ENCODE measurements at regions not wholly inside any gene's neighbourhood (a gene's known extent, or its start where the extent isn't known, plus 50 kb on each side); places are given as distances from the start of the nearest gene placed in this dataset.

DNA sequence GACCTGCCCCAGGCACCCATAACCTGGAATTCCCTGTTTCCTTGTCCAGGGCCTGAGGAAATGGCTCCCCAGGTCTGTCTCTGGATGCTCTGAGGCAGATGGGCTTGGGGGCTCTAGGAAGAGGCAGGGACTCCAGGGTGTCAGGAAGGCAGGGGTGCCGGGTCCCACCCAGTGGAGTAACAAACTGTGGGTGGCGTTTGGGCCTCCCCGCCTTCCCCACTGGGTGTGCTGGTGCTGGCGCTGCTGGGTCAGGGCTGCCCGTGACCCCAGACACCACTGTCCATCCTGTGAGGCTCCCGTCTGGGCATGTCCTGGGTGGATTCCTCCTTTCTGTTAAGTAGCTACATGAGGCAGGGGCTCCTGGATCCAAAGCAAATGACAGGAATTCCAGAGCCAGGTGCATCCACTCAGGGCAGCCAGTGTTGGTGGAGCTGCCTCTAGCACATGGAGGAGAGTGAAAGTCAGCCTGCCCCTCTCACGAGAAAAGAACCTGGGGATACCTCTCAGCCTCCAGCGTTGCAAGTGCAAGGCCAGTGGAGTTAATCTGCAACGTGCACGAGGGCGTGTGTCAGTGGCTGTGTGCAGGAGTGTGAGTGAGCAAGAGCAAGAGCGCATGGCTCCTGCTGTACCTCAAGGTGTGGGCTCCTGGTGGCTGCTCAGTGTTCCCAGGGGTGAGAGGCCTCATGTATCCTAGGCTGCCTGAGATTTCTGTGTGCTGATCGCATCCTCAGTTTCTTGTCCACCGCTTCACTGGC, 403.1 kb downstream of the TMEM121 start:
- H3K4me1 Mint-ChIP-seq (ENCODE audit: low read depth), result no peaks in the 10 kb centered on the region
- H3K27ac Mint-ChIP-seq, result no peak overlapping the region
- no peak overlapping the region for H3K4me3 Mint-ChIP-seq (ENCODE audit: low read depth)
- peaks cover 39% of the 10 kb centered on the region for H3K9me3 Mint-ChIP-seq (ENCODE audit: low read depth)
- DNase-seq (ENCODE audit: low spot score, unreplicated experiment), result no peak
- TF ChIP-seq, protein P1, sequence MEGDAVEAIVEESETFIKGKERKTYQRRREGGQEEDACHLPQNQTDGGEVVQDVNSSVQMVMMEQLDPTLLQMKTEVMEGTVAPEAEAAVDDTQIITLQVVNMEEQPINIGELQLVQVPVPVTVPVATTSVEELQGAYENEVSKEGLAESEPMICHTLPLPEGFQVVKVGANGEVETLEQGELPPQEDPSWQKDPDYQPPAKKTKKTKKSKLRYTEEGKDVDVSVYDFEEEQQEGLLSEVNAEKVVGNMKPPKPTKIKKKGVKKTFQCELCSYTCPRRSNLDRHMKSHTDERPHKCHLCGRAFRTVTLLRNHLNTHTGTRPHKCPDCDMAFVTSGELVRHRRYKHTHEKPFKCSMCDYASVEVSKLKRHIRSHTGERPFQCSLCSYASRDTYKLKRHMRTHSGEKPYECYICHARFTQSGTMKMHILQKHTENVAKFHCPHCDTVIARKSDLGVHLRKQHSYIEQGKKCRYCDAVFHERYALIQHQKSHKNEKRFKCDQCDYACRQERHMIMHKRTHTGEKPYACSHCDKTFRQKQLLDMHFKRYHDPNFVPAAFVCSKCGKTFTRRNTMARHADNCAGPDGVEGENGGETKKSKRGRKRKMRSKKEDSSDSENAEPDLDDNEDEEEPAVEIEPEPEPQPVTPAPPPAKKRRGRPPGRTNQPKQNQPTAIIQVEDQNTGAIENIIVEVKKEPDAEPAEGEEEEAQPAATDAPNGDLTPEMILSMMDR (IDR thresholded peaks at IDR 0.05; ENCODE audit: unreplicated experiment), result no peak
- H3K36me3 Mint-ChIP-seq (ENCODE audit: insufficient read depth), result no peaks in the 10 kb centered on the region
- no peaks in the 10 kb centered on the region for H3K27me3 Mint-ChIP-seq

DNA sequence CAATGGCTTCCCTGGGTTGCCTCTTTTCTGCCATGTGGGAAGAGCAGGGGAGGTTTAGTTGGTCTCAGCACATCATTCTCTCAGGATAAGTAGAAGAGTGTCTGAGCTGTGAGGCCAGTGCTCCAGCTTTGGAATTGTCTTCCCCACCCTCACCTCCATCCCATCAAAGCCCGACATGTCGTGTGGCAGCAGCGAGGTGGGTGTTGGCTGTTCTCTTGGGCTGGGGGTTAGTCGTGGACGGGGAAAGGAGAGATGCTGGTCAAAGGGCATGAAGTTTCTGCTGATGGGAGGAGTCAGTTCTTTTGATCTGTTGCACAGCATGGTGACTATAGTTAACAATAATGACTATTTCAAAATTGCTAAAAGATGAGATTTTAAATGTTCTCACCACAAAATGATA, 404.2 kb downstream of the TMEM121 start:
- Mint-ChIP-seq H3K27me3 (no peaks in the 10 kb centered on the region), H3K27ac (no peak overlapping the region), H3K9me3 (ENCODE audit: low read depth) (peaks cover 42% of the 10 kb centered on the region), H3K36me3 (ENCODE audit: insufficient read depth) (no peaks in the 10 kb centered on the region), H3K4me1 (ENCODE audit: low read depth) (no peaks in the 10 kb centered on the region), H3K4me3 (ENCODE audit: low read depth) (no peak overlapping the region)
- DNase-seq (ENCODE audit: low spot score, unreplicated experiment), result no peak
- TF ChIP-seq, protein P1 (IDR thresholded peaks at IDR 0.05; ENCODE audit: unreplicated experiment), result no peak

DNA sequence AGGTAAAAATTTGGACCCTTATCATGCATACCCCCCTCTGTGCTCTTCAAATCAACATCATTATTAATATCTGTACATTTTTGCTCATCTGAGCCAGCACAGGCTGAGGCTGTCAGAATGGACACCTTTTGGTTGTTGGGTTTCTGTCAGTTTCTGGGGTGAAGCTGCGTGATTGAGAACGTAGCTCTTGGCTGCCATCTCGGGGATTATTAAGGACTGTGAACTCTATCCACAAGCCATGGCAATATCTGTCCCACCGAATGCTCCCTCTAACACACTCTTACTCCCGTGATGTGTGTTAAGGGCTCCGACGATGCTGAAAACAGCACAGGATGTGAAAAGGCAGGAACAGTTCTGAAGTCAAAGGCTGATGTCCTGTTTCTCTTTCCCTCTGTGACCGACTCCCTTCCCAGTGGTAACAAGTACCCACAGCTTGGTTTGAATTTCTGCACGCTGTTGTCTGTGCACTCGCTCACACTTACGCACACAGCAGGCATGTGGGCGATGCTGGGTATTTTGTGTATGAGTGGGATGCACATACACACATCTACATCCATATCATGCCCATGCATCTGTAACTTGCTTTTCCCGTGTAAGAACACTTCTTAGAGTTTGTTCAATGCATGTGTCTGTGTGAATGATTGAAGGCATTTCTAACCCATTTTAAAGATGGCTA, 405.6 kb downstream of the TMEM121 start:
- Mint-ChIP-seq H3K27me3 (no peaks in the 10 kb centered on the region), H3K36me3 (ENCODE audit: insufficient read depth) (no peaks in the 10 kb centered on the region), H3K9me3 (ENCODE audit: low read depth) (peaks cover 53% of the 10 kb centered on the region), H3K4me3 (ENCODE audit: low read depth) (no peak overlapping the region), H3K4me1 (ENCODE audit: low read depth) (no peaks in the 10 kb centered on the region), H3K27ac (no peak overlapping the region)
- TF ChIP-seq, protein P1 (IDR thresholded peaks at IDR 0.05; ENCODE audit: unreplicated experiment), result no peak
- no peak for DNase-seq (ENCODE audit: low spot score, unreplicated experiment)

DNA sequence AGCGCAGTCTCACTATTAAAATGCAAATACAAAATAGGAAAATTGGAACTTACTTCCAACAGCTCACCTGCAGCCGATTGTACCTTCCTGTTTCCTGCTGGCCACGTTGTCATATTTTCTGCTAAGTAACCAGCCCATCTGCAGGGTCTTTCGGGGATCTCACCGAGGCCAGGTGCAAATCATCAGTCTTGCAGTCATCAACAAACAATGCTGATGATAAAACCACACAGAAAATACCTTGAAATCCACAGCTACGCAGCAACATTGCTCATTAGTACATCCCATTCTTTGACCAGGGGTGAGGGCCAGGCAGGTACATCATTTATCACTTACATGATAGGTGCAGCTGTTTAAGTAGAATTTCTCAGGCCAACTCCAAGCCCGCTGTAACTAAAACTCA, 406.9 kb downstream of the TMEM121 start:
- no peak for DNase-seq (ENCODE audit: low spot score, unreplicated experiment)
- Mint-ChIP-seq H3K9me3 (ENCODE audit: low read depth) (peaks cover 52% of the 10 kb centered on the region), H3K27ac (no peak overlapping the region), H3K4me3 (ENCODE audit: low read depth) (no peak overlapping the region), H3K27me3 (no peaks in the 10 kb centered on the region), H3K36me3 (ENCODE audit: insufficient read depth) (no peaks in the 10 kb centered on the region), H3K4me1 (ENCODE audit: low read depth) (no peaks in the 10 kb centered on the region)
- TF ChIP-seq, protein P1 (IDR thresholded peaks at IDR 0.05; ENCODE audit: unreplicated experiment), result no peak

DNA sequence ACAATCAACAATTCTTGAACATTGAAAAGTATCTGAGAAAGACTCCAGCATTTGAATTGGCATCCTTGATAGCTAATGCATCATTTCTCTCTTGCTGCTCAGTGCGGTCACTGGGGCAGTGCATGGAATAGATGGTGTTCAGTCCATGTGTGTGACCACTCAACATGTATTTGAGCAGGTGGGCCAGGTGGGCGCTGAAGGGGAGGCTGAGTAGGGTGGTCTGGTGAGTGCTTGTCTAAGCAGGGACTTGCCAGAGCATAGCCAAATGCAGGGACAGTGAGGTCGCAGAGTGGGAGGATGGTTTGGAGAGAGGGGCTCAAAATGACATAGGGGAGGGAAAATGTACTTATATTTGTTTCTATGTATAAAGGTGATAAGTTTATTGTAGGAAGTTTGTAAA, 409.0 kb downstream of the TMEM121 start:
- no peak for DNase-seq (ENCODE audit: low spot score, unreplicated experiment)
- Mint-ChIP-seq H3K4me1 (ENCODE audit: low read depth) (no peaks in the 10 kb centered on the region), H3K27me3 (no peaks in the 10 kb centered on the region), H3K27ac (no peak overlapping the region), H3K4me3 (ENCODE audit: low read depth) (no peak overlapping the region), H3K36me3 (ENCODE audit: insufficient read depth) (peaks cover 3% of the 10 kb centered on the region), H3K9me3 (ENCODE audit: low read depth) (peaks cover 71% of the 10 kb centered on the region)
- TF ChIP-seq, protein P1 (IDR thresholded peaks at IDR 0.05; ENCODE audit: unreplicated experiment), result no peak

Data from progenitor cell of endocrine pancreas (in vitro differentiated cells).